GM12891 (cell line): ENCODE measurements at regions not wholly inside any gene's neighbourhood (a gene's known extent, or its start where the extent isn't known, plus 50 kb on each side); places are given as distances from the start of the nearest gene placed in this dataset.

Experiments
- PAX5 ChIP-seq: IDR thresholded peaks from 2 replicates; pipeline ENCODE4 v1.6.1; 2011; ENCODE audit warnings: low read length, moderate library complexity, mild to moderate bottlenecking; ENCODE audit not compliant: insufficient read depth, severe bottlenecking
- POLR2A ChIP-seq: IDR thresholded peaks from 2 replicates; pipeline ENCODE4 v1.6.1; 2011; ENCODE audit warnings: low read depth, low read length, control low read depth
- POLR2AphosphoS5 ChIP-seq: IDR thresholded peaks from 2 replicates; pipeline ENCODE4 v1.6.1; 2011; ENCODE audit warnings: low read depth, low read length, control low read depth
- TAF1 ChIP-seq: IDR thresholded peaks from 2 replicates; pipeline ENCODE4 v1.6.1; 2011; ENCODE audit warnings: low read depth, low read length, control low read depth

DNA sequence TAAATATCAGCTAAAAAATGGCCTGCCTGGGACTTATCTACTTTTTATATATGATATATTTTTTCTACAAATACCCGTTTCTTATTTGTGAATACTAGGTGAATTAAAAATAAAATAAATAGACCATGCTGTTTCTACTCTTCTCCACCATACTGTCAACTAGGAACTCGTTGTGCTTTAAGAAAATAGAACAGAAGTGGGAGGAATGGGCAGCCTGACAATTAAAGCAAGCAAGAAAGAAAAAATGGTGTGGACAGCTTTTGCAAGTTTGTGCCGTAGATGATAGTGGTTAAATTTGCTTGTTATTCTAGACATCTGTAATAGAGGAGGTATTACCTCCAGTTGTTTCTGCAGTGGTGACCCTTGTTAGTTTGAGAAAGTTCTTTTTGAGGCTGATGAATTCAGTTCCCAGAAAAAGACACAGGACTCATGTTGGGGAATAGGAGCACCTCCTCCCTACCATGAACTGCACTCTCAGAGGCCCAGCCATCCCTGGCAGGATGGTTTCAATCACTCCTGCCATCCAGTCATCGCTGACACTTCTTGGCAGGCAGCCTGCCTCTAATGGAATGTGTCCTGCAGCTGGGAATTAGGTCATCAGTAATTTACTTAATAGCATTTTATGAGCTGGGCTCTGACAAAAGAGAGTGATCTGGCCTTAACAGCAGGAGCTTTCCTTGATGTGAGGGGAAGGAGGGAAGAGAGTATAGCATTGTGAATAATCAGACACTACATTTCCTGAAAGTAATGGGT lies 105.0 kb upstream of the GAP43 start:
- TF ChIP-seq POLR2AphosphoS5 (no peak), TAF1 (no peak), POLR2A (no peak), PAX5 (no peak)
